Stimulated activated CD8-positive, alpha-beta memory T cell treated with anti-CD3 and anti-CD28 coated beads, Interleukin-7, amount 100 ng/mL, for 1 hour (primary cell): ENCODE measurements at regions not wholly inside any gene's neighbourhood (a gene's known extent, or its start where the extent isn't known, plus 50 kb on each side); places are given as distances from the start of the nearest gene placed in this dataset.

Experiments used
- DNase-seq, 2 donors: peaks; one replicate each; pipeline ENCODE4 v3.0.0-alpha.2; 2020; ENCODE audit warnings: low read depth in 2 of 2

DNA sequence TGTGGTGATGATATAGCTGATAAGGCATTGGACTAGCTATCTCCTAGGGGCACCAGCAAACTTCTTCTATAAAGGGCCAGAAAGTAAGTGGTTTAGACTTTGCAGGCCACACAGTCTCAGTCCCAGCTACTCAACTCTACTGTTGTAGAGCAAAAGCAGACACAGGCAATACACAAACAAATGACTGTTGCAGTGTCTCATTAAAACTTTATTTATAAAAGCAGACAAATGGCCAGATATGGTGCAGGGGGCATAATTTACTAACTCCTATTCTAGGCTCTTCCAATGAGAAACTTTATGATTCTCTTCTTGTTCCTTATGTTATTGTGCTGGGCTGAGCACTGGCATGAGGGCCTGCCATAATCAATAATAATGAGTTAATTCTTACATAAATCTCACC lies 176.8 kb upstream of the POU3F1 start:
- DNase-seq: no peak

DNA sequence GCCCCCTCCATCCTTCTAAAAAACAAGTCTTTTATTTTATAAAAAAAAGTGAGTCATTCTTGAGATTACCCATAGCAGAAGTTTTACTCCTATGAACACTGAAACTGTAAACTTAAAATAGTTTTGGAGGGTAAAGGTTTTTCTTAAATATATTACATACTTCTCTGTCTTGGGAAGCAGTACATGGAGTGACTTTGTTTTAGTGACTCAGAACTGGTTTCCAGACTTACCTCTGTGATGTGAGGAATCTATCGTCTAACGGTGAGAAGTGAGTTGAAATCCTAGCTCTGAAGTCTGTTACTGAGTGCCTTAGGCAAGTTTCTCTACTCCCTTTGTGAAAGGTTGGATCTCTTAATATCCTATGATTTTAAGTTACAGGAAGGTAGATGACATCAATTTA lies 176.3 kb upstream of the POU3F1 start:
- DNase-seq: no peak

DNA sequence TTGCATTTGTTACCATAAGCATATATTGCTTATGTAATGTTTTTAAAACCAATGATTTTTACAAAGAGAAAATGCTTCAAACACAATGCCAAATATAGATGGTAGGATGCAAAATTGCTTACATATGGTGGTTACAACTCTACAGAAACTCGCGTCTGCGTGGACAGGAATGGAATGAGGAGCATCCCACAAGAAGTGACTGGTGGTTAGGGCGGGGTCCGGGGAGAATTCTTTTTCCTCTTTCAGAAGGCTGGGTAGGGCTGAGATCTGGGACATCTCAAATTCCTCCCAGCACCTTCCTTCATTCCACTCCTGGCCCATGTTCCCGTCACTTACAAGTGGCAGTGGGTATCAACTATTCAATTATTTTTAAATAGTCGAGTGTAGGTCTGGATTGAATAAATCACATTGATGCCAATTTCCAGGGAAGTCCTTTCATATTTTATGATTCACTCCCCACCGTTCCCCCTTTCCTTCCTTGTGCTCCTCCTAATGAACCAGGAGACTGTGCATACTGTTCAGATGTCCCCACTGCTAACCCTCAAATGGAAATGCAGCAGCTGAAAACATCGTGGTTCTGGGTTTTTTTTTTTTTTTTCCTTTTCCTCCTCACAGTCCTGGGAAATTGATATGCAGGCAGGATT lies 174.5 kb upstream of the POU3F1 start:
- no peak for DNase-seq

- DNase-seq: no peak
Observed at GRCh38 chr1:38217316-38217715, 170.7 kb upstream of the POU3F1 start.

DNA sequence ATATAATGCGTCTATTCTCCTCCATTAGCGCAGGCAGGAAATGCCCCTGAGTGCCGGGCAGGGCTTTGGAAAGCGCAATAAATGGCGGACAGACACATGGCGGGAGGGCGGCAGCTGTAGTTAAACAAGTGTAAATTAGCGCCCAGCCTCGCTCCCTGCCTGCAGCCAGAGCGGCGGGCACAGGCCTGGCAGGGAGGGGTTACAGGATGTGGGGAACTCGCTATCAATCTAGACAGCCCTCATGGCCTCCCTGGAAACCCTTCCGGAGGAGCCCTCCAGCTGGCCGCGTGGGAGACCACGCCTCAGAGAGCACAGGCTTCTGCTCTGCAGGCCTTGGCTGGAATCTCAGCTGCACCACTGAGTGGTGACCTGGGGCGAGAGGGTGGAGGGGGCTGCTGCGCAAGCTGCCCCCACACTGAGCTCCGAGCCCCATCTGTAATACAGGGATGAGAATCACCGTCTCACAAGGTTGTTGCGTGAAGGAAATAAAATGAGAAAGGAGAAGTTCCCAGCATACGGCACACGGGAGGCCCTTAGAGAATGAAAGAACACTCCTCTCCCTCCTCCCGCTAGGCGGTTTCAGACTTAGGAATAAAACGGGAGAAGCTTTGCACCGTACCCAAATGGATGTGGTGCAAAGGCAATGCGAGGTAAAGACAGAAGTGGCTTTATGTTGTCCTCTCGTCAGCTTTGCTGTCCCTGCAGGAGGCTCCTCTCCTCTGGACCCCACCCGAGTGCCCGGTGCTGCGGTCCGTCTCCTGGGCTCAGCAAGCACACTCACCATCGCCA lies 167.2 kb upstream of the POU3F1 start:
- no peak for DNase-seq

GRCh38 chr1:38210895-38211177 lies 164.2 kb upstream of the POU3F1 start:
- no peak for DNase-seq

DNA sequence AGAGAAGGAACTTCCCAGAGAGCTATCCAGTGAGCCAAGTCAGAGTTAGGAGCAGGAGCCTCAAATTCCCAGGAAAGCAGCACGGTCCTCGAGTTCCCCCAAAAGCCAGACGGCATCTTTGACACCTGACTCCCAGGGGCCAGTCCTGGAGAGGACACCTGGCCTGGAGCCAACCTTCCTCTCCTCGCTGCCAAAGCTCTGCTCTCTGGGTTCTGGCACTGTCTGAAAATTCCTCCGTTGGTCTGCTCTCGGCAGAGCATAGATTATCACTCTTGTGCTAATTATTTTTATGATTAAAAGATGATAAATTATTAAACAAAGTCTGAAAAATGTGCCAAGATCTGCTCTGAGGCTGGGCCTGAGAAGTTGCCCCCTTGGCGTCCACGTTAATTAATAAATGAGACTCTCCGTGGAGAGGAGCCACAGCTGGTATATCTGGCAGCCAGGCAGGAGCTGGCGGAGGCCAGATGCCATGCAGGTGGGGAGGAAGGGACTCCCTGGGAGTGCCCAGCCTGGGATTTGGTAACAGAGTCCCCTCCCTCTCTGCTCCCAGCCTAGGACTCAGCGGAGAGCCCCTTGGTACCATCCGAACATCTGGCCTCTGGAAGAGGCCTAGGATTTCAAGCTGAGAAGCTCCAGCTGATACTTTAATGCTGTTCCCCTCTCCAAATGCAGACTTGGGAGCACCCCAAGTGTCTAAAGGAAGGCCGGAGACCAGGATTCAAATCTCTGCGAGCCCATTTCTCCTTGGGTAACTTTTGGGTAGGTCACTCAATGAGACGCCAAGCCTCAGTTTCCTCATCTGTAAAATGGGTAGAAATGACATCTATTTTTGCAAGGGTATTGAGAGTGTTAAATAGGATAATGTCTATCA lies 163.7 kb upstream of the POU3F1 start:
- no peak for DNase-seq

DNA sequence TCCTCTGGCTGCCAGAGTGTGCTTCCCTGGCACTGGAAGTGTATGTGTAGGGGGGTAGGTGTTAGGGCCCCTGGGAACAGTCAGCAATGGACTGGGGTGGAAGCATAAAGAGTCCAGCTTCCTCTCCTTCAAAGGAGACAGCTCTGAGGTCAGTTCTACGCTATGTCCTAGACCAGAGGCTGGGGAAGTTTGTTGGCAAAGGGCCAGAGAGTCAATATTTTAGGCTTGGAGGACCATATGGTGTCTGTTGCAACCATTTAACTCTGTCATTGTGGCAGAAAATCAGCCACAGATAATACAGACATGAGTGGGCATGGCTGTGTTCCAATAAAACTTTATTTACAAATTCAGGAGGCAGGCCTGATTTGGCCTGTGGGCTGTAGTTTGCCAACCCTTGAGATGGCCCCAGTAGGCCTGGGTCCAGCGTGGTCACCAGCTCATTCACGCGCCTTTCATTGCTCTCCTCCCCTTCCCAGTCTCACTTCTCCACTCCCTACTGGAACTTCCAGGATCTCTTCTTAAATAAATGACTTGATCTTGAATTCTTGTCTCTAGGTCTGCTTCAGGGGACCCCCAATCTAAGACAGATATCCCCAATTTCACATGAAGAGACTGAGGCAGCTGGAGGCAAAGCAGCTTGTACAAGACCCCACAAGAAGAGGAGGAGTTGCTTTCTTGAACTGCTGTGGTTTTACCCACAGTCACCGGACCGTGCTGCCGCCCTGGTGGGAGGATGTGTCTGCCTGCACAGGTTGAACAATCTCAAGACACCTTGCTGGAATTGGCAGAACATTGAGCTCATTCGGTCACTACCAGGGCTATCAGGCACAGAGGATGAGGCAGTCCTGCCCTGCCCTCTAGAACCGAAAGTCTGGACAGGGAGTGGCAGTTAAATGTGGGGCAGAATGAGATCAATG lies 162.4 kb upstream of the POU3F1 start:
- DNase-seq: no peak

DNA sequence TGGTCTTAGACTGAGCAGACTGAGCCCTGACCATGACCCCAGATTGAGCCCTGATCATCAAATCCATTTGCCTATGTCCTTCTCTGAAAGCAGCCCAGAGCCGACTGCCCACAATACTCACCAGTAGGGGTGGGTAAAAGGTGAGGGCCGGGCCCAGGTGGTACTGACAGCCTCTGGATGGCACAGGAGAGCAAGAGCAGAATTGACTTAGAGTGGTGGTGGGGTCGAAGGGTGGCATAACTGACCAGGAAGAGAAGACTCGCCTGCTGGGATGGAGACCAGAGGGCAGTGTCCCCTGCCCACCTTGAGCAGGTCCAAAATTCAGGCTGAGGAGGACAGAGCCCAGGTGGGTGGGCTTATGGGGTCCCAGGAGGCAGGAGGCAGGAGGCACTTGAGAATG lies 161.3 kb upstream of the POU3F1 start:
- DNase-seq: no peak

DNA sequence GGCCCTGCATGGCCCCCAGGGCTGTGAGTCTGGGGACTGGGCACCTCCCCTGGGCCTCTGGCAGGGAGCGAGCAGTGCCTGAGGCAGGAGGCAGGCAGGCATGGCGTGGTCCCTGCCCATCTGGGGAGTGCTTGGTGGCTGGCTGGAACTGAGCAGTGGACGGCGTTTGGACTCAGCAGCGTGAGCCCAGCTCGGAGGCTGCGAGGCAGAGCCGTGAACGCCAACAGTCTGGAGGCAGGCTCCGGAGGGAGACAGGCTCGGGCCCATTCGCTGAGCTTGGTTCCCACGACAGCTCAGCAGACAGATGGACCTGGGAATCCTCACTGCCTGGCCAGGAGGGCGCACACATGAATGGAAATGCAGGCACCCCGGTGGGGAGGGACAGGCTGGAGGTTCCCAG lies 160.7 kb upstream of the POU3F1 start:
- no peak for DNase-seq

DNA sequence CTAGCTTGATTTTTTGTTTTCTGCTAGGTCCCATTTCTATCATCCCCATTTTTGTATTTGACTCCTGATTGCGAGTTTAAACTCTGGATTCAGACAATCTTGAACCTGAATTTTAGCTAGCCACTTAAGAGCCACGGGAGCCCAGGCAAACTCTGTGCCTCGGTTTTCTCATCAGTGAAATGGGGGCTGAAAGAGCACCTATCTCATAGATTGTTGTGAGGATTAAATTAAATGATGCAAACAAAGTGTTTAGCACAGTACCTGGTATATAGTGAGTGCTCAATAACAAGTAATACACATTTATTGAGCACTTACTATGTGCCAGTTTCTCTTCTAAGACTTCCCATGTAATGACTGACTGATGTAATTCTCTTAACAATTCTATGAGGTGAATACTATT lies 158.1 kb upstream of the POU3F1 start:
- no peak for DNase-seq

- no peak for DNase-seq
Observed at GRCh38 chr1:38203441-38203840, 156.8 kb upstream of the POU3F1 start.

GRCh38 chr1:38201431-38201830 lies 154.8 kb upstream of the POU3F1 start:
- no peak for DNase-seq

DNA sequence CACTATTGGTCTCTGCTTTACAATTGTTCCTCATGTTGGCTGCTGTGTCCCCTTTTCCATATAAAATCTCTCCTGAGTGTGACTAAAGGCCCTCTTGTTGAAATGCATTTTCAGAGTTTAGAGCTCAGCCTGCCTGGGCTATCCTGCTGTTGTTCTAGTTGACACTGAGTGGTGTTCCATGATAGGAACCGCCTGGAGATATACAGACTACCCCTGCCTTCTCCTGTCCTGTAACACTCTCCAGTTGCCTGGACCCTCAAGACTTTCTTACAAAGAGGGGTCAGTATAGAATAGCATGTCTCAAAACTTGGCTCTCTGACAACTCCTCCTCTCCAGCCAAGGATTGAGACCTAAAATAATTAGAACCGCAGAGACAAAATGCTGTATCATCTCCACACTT lies 152.0 kb upstream of the POU3F1 start:
- DNase-seq: no peak

DNA sequence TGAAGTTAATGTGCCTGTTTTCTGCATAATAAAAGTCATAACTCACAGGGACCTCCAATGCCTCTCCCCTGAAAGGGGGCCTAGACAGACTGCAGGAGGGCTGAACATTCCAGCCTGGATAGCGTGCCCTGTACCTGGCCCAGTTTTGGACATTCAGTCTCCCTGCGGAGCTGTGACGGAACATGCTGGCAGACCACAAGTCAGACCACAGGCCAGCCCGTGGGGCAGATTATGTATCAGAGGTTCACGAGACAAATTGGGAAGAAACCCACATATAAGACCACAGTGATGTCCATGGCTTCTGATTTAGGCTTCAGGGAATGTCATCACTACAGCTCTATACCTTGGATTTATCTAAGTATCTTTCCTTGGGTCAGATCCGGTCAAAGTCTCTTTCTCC lies 151.5 kb upstream of the POU3F1 start:
- DNase-seq: no peak

- DNase-seq: no peak
Observed at GRCh38 chr1:38197312-38198061, 150.9 kb upstream of the POU3F1 start.

GRCh38 chr1:38194472-38194871 lies 147.9 kb upstream of the POU3F1 start:
- no peak for DNase-seq

GRCh38 chr1:38193040-38193439 lies 146.4 kb upstream of the POU3F1 start:
- DNase-seq: no peak

GRCh38 chr1:38191461-38191860 lies 144.9 kb upstream of the POU3F1 start:
- DNase-seq: no peak

GRCh38 chr1:38190983-38191382 lies 144.4 kb upstream of the POU3F1 start:
- no peak for DNase-seq

- DNase-seq: no peak
Observed at GRCh38 chr1:38187552-38187951, 141.0 kb upstream of the POU3F1 start.
